IgD-negative memory B cell (primary cell): ENCODE measurements at regions not wholly inside any gene's neighbourhood (a gene's known extent, or its start where the extent isn't known, plus 50 kb on each side); places are given as distances from the start of the nearest gene placed in this dataset.
A peak's percentile ranks its signal among the peaks of the same experiment; 100 is the strongest.

Source experiments
- H3K27ac Mint-ChIP-seq, 3 donors: one replicate each; pipeline ENCODE4 v1.8.0; 2020 to 2022; ENCODE audit warnings: mild to moderate bottlenecking in 3 of 3, mixed read lengths in 3 of 3, moderate library complexity in 1 of 3
- H3K27me3 Mint-ChIP-seq: one replicate; pipeline ENCODE4 v1.8.0; 2021; ENCODE audit warnings: mixed read lengths
- H3K36me3 Mint-ChIP-seq: one replicate; pipeline ENCODE4 v1.8.0; 2020; ENCODE audit warnings: mild to moderate bottlenecking, mixed read lengths
- H3K4me1 Mint-ChIP-seq, 3 donors: one replicate each; pipeline ENCODE4 v1.8.0; 2020 to 2022; ENCODE audit warnings: mixed read lengths in 3 of 3, mild to moderate bottlenecking in 1 of 3
- H3K4me3 Mint-ChIP-seq, 4 donors: one replicate each; pipeline ENCODE4 v1.8.0; 2020 to 2022; ENCODE audit warnings: mild to moderate bottlenecking in 4 of 4, mixed read lengths in 4 of 4, moderate library complexity in 3 of 4
- H3K9me3 Mint-ChIP-seq, 3 donors: one replicate each; pipeline ENCODE4 v1.8.0; 2020 to 2021; ENCODE audit warnings: mixed read lengths in 3 of 3, mild to moderate bottlenecking in 1 of 3

DNA sequence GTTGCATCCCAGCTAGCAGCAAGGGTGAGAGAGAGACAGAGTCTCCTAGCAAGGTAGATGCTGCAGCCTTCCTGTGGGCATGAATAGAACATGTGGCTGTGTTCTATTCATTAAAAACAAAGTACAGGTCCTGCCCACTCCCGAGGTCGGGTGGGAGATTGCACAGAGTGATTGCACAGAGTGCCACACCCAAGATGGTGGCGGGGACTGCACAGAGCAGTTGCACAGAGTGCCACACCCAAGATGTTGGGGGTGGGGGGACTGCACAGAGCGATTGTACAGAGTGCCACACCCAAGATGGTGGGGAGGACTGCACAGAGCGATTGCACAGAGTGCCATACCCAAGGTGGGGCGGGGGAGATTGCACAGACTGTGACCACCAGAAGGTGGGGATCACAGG, 410.8 kb upstream of the EEF2KMT start:
- H3K4me1 Mint-ChIP-seq, result peaks cover 0 to 2% (median 0%) of the 10 kb centered on the region in 3 donors
- peaks cover 1% of the 10 kb centered on the region for H3K27me3 Mint-ChIP-seq
- peak overlapping the region in 1 of 4 donors; percentile 24 for H3K4me3 Mint-ChIP-seq
- H3K36me3 Mint-ChIP-seq, result no peaks in the 10 kb centered on the region
- no peak overlapping the region for H3K27ac Mint-ChIP-seq
- peaks cover 0 to 4% (median 3%) of the 10 kb centered on the region in 3 donors for H3K9me3 Mint-ChIP-seq

DNA sequence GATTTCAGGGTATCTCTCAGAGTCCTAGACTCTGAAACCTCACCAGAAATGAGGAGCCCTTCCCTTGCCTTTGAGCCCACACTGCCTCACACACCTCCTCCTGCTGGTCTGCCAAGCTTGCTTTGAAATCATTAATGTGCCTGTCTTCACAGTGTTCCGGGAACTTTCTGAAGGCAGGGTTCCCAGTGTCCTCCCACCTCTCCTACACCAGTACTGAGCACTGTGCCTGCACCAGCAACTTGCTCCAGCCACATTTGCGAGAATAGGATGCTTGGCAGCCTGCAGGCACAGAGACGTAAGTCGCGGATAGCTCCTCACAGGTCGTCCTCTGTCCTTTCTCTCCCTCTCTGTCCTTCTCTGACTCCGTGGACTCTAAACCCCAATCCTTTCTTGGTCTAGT, 408.4 kb upstream of the EEF2KMT start:
- H3K27ac Mint-ChIP-seq, result no peak overlapping the region
- peaks cover 0 to 2% (median 0%) of the 10 kb centered on the region in 3 donors for H3K4me1 Mint-ChIP-seq
- no peaks in the 10 kb centered on the region for H3K36me3 Mint-ChIP-seq
- peaks cover 0 to 4% (median 2%) of the 10 kb centered on the region in 3 donors for H3K9me3 Mint-ChIP-seq
- no peak overlapping the region for H3K4me3 Mint-ChIP-seq
- peaks cover 1% of the 10 kb centered on the region for H3K27me3 Mint-ChIP-seq

DNA sequence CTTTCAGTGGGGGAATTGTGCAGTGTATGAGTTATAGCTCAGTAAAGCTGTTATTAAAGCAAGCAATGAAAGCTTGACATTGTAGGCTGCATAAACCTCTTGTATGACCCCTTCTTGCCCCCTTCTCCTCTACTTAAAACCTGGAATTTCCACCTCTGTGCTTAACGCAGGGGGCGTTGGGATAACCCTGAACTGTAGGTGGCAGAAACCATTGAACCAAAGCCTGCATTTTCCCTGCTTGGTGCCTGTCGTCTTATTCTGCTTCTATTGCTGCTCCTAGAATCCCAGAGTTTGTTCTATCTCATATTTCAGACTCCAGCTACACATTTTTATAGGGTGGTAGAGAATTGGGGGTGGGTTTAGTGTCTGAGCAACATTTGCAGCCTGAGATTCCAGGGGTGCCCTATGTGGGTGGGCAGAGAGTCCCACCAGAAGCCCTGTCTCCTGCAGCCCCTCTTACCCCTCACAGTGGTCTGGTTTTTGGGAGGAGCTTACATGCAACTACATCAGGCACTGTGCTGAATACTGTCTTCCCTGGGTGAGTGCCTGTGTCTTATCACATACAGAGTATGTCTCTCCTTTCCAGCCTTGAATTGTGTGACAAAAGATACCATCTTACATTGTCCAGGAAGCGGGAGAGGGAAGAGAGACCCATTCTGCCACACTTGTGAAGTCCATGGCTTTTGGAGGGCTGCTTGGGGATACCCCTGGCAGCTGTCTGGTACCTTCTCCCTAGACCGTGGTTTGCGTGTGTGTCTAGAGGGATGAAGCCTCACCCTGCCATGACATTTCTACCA, 407.7 kb upstream of the EEF2KMT start:
- peaks cover 0 to 4% (median 2%) of the 10 kb centered on the region in 3 donors for H3K9me3 Mint-ChIP-seq

DNA sequence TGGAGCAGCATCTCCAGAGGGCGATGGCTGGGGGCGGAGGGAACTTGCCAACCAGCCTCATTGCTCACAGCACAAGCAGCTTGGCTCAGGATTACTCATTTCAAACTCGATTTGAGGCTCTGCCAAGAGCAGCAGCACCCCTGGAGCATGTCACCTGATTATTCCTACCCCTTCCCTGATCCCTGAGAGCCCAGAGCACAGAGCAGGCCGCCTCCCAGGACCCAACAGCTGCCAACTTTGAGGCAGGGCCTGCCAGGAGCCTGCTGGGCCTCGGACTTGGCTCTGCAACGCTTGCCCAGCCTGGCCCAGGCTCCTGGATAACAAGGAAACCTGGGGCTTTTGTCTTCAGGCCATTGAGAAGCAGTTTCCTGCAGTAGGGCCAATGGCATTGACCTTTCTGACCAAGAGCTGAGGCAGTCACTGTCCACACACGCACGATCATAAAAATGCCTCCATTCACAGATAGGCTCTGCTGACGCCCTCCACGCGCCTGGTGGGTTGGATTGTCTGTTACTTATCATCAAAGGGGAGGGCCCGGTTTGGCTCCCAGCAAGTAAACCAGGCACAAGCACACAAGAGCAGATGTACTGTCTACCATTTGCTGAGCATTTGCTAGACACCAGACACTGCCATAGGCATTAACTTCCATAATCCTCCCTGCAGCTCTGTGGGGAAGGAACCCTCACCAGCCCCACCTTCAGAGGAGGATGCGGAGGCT, 406.6 kb upstream of the EEF2KMT start:
- Mint-ChIP-seq H3K36me3 (peaks cover 2% of the 10 kb centered on the region), H3K4me1 (no peaks in the 10 kb centered on the region), H3K4me3 (no peak overlapping the region), H3K27ac (no peak overlapping the region), H3K27me3 (peaks cover 1% of the 10 kb centered on the region), H3K9me3 (peaks cover 0 to 2% (median under 1%) of the 10 kb centered on the region in 3 donors)

More for the DNA sequence above, 407.7 kb upstream of the EEF2KMT start:
- Mint-ChIP-seq H3K36me3 (no peaks in the 10 kb centered on the region), H3K27ac (no peak overlapping the region), H3K4me3 (no peak overlapping the region), H3K27me3 (peaks cover 1% of the 10 kb centered on the region), H3K4me1 (peaks cover 0 to 2% (median 0%) of the 10 kb centered on the region in 3 donors)

DNA sequence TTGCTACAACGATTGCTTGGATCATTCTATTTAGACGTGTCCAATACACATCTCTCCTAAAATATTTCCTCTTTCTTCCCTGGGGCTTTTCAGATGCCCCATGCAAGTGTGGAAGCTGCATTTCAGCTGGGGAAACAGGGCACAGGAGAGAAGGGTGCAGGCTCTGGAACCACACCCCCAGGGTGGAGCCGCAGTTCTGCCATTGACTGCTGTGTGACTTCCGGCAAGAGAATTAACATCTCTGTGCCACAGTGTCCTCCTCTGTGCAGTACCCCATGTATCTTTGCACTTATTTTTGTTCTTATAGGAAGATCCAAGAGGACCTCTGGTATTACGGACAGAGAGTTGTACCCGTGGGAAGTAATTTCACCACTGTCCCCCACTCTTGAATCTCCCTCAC, 405.3 kb upstream of the EEF2KMT start:
- Mint-ChIP-seq H3K4me3 (no peak overlapping the region), H3K9me3 (peaks cover 0 to 2% (median 0%) of the 10 kb centered on the region in 3 donors), H3K27ac (no peak overlapping the region), H3K4me1 (no peaks in the 10 kb centered on the region), H3K36me3 (peaks cover 2% of the 10 kb centered on the region), H3K27me3 (peaks cover 1% of the 10 kb centered on the region)

DNA sequence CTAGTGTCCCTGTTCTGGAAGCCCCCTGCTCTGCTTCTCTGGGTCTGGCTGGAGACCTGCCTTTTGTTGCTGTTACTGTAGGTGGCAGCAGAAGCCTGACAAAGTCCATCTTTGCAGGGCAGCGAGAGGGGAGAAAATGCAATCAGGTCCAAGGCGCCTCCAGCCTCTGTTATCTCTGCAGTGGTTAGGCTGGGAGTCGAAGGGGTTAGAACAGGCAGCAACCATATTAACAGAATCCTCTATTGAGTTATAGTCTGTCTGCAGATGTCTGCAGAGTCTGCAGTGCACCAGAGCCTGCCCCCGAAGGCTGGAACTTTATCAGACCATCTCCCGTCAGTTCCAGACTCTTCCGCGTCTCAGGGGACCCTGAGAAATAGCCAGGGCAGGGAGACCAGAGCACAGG, 404.9 kb upstream of the EEF2KMT start:
- H3K4me3 Mint-ChIP-seq, result no peak overlapping the region
- H3K36me3 Mint-ChIP-seq, result peaks cover 2% of the 10 kb centered on the region
- H3K27me3 Mint-ChIP-seq, result peaks cover 1% of the 10 kb centered on the region
- no peak overlapping the region for H3K27ac Mint-ChIP-seq
- no peaks in the 10 kb centered on the region for H3K4me1 Mint-ChIP-seq
- peaks cover 0 to 2% (median 0%) of the 10 kb centered on the region in 3 donors for H3K9me3 Mint-ChIP-seq

DNA sequence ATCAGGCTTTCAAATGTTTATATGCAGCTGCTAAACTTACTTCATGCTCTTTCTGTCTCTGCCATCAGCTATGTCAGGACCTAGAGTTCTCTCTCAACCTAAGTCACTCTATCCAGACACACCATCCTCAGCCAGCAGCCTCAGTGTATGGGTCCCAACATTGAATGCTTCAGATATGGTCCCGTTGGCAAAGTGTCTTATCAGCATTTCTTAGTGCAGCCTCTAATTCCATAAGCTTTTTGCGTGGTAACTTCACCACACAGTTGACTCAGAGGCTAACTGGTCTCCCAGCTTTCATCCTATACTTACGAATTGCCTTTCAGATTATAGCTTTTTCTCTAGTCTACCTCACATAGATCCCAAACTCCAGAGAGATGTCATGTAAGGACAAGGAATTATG, 402.9 kb upstream of the EEF2KMT start:
- Mint-ChIP-seq H3K4me3 (no peak overlapping the region), H3K27me3 (peaks cover 1% of the 10 kb centered on the region), H3K36me3 (peaks cover 2% of the 10 kb centered on the region), H3K4me1 (no peaks in the 10 kb centered on the region), H3K27ac (no peak overlapping the region), H3K9me3 (peaks cover 0 to 5% (median 2%) of the 10 kb centered on the region in 3 donors)

DNA sequence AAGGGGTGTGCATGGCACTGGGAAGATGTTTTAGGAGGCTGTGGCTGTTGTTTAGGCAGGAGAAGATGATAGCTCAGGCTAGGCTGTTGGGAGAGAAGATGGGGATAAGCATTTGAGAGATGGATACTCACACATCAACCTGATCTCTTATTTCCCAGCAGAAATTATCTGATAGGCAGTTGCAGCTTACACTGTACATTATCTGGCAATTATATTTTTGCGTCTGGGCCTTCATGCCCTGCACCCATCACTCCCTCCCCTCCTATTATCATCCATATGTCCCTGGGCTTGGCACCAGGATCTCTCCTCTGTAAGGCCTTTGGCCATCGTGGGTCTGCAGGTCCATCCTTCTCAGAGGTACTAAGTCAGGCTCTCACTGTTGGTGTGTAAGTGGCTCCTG, 401.0 kb upstream of the EEF2KMT start:
- H3K27ac Mint-ChIP-seq, result no peak overlapping the region

DNA sequence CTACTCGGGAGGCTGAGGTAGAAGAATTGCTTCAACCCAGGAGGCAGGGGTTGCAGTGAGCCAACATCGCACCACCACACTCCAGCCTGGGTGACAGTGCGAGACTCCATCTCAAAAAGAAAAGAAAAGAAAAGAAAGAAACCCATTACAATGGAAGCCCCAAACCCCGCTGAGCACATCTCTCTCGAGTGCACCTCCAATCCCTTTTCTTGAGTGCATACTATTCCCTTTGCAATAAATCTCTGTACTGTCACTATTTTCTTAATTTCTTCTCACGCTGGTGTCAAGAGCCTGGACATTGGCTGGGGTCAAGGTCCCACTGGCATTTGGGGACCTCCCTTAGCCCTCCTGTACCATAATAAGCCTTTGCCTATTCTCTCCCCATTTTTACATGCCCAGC, 398.4 kb upstream of the EEF2KMT start:
- Mint-ChIP-seq H3K4me1 (no peaks in the 10 kb centered on the region), H3K27me3 (no peaks in the 10 kb centered on the region), H3K27ac (no peak overlapping the region), H3K4me3 (no peak overlapping the region), H3K36me3 (peaks cover 2% of the 10 kb centered on the region), H3K9me3 (peaks cover 1 to 5% (median 3%) of the 10 kb centered on the region in 3 donors)

More for the DNA sequence above, 401.0 kb upstream of the EEF2KMT start:
- Mint-ChIP-seq H3K4me1 (no peaks in the 10 kb centered on the region), H3K27me3 (no peaks in the 10 kb centered on the region), H3K9me3 (peaks cover 0 to 5% (median 3%) of the 10 kb centered on the region in 3 donors), H3K36me3 (peaks cover 2% of the 10 kb centered on the region), H3K4me3 (no peak overlapping the region)

DNA sequence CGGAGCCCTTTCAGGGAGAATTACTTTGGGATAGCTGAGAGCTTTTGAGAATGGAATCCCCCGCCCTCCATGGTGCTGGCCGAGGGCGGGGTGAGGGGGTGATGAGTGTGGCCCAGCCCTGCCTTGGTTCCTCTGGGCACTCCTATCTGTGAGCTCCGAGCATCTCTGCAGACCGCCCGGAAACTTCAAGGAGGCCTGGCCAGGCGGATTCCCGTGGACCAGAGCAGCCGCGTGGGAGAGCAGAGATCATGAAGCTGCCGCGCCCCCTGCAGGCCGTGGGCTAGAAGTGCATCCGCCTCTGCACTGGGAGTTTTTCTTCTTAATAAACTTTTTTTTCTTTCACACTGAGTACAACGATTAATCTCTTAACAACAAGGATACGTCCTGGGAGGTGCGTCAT, 392.9 kb upstream of the EEF2KMT start:
- H3K9me3 Mint-ChIP-seq, result peaks cover 0 to 3% (median 1%) of the 10 kb centered on the region in 3 donors
- no peaks in the 10 kb centered on the region for H3K36me3 Mint-ChIP-seq
- no peaks in the 10 kb centered on the region for H3K27me3 Mint-ChIP-seq
- H3K4me3 Mint-ChIP-seq, result no peak overlapping the region
- H3K4me1 Mint-ChIP-seq, result no peaks in the 10 kb centered on the region
- no peak overlapping the region for H3K27ac Mint-ChIP-seq

DNA sequence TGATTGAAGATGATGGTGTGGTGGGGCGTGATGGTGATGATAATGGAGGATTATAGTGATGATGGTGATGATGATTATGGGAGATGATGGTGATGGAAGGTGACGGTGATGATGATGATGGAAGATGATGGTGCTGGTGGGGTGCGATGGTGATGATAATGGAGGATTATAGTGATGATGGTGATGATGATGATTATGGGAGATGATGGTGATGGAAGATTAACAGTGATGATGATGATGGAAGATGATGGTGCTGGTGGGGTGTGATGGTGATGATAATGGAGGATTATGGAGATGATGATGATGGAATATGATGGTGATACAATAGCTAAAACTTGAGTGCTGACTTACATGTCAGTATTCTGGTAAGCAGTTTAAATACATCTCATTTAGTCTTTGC, 391.0 kb upstream of the EEF2KMT start:
- Mint-ChIP-seq H3K4me1 (no peaks in the 10 kb centered on the region), H3K27ac (no peak overlapping the region), H3K9me3 (peaks cover 0 to 1% (median 0%) of the 10 kb centered on the region in 3 donors), H3K4me3 (no peak overlapping the region), H3K27me3 (no peaks in the 10 kb centered on the region), H3K36me3 (no peaks in the 10 kb centered on the region)

DNA sequence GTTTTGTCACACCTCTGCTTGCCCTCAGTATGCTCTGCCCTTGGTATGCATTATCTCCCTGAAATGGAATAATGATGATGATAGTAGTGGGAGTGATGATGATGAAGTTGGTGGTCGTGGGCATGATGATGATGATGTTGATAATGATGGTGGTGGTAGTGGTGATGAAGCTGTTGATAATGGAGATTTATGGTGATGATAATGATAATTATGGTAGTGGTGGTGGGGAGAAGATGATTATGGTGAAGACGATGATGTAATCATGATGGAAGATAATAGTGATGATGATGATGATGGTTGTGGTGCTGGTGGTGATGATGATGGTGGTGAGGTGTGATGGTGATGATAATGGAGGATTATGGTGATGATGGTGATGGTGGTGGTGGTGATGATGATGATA, 390.1 kb upstream of the EEF2KMT start:
- Mint-ChIP-seq H3K9me3 (peaks cover 0 to 3% (median 0%) of the 10 kb centered on the region in 3 donors), H3K4me3 (no peak overlapping the region), H3K27me3 (no peaks in the 10 kb centered on the region), H3K36me3 (no peaks in the 10 kb centered on the region), H3K27ac (no peak overlapping the region), H3K4me1 (no peaks in the 10 kb centered on the region)

DNA sequence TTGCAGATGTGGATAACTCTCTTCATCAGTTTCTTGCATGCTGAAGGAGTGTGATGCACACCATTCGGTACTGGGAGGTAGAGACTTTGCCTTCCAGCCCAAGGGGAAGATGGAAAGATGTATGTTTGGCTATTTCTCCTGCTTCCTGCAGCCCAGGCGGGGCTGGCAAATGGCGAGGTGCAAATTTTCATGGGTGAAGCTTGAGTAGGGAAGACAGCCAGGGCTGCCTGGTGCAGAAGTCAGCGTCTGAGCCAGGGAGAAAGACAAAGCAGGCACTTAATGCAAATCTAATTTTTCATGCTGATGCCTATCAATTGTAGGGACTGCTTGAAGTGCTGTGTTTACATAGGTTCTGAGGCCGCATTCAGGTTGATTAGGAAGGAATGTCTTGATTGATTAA, 384.7 kb upstream of the EEF2KMT start:
- Mint-ChIP-seq H3K9me3 (peaks cover 0 to 9% (median 3%) of the 10 kb centered on the region in 3 donors), H3K4me1 (no peaks in the 10 kb centered on the region), H3K4me3 (no peak overlapping the region), H3K27me3 (peaks cover 1% of the 10 kb centered on the region), H3K27ac (no peak overlapping the region), H3K36me3 (no peaks in the 10 kb centered on the region)

DNA sequence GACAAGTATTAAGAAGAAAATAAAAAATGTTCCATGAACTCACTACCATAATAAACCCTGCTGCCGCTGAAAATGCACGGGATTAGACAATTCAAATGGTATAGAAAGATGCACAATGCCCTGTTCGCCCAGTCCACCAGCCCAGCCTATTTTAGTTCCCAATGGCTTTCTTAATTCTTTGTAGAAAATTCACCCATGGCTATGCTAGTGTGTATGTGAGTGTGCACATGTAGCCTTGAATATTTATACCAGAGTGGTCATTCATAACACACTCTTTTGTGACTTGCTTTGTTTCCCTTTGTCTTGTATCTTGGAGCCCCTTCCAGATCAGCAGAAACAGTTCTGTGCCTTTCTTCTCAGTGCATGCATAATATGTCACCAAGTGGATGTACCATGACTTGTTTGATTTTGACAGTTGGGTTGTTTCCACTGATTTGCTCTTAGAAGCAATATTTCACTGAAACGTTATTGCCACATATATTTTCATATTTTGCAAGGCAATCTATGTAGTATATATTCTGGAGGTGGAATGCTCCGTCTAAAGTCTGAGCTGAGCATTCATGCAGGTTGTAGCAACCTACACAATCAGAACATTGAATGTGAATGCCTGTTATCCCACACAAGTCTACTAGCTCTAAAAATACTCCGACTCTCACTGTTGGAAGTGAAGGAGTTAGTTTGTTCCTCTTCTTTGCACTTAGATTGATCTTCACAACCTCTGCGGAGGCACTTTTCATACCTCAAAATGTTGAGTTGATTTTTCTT, 383.0 kb upstream of the EEF2KMT start:
- Mint-ChIP-seq H3K27me3 (peaks cover 1% of the 10 kb centered on the region), H3K4me3 (no peak overlapping the region), H3K4me1 (no peaks in the 10 kb centered on the region), H3K36me3 (no peaks in the 10 kb centered on the region), H3K27ac (no peak overlapping the region), H3K9me3 (peaks cover 0 to 9% (median 3%) of the 10 kb centered on the region in 3 donors)

DNA sequence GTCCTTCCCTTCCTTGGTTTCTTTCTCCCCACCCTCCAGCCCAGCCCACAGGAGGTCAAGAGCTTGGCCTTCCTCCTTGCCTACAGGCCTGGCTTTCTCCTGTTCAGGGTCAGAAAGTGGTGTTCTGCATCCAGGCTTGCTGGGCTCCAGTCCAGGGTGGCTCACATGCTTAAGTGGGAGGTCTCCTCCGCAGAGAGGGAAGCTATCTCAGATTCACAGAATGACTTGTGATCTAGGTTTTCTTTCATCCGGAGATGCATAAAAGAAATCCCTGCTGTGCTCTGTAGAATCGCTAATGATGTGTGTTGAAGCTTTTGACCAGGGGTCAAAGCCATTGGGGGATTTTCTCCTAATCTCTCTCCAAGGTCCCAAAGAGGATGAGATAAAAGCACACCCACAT, 382.3 kb upstream of the EEF2KMT start:
- peaks cover 0 to 9% (median 3%) of the 10 kb centered on the region in 3 donors for H3K9me3 Mint-ChIP-seq
- no peaks in the 10 kb centered on the region for H3K4me1 Mint-ChIP-seq
- no peak overlapping the region for H3K27ac Mint-ChIP-seq

More for the DNA sequence above, 382.3 kb upstream of the EEF2KMT start:
- Mint-ChIP-seq H3K27me3 (peaks cover 1% of the 10 kb centered on the region), H3K4me3 (no peak overlapping the region), H3K36me3 (no peaks in the 10 kb centered on the region)
